Heart right ventricle (tissue), 16 donors: ENCODE measurements at regions not wholly inside any gene's neighbourhood (a gene's known extent, or its start where the extent isn't known, plus 50 kb on each side); places are given as distances from the start of the nearest gene placed in this dataset.

Experiments
- ATAC-seq, 8 donors: fragments of 200-7000 bp; cut with Tn5 transposase; one replicate each; pipeline ENCODE4 v1.9.1; 2020; ENCODE audit warnings: mild to moderate bottlenecking in 8 of 8, moderate library complexity in 8 of 8, moderate number of reproducible peaks in 1 of 8
- DNase-seq, 2 donors: peaks; one replicate each; pipeline ENCODE4 v3.0.0-alpha.2; 2020
- H3K27ac ChIP-seq, 10 donors: fragments of 200-600 bp; sonication (generic) in 2 of 10; one replicate each; pipeline versions ENCODE4 v1.5.0 to v1.8.0; 2020 to 2022; ENCODE audit warnings: mild to moderate bottlenecking in 3 of 10
- H3K27me3 ChIP-seq, 7 donors: fragments of 200-600 bp; one replicate each; pipeline ENCODE4 v1.8.0; 2021 to 2022; ENCODE audit warnings: mild to moderate bottlenecking in 2 of 7
- H3K36me3 ChIP-seq, 9 donors: fragments of 200-600 bp; sonication (generic) in 1 of 9; one replicate each; pipeline versions ENCODE4 v1.5.0 to v1.8.0; 2020 to 2022; ENCODE audit warnings: mild to moderate bottlenecking in 2 of 9
- H3K4me1 ChIP-seq, 9 donors: fragments of 200-600 bp; sonication (generic) in 1 of 9; one replicate each; pipeline versions ENCODE4 v1.5.0 to v1.8.0; 2020 to 2022; ENCODE audit warnings: mild to moderate bottlenecking in 4 of 9
- H3K4me3 ChIP-seq, 10 donors: fragments of 200-600 bp; sonication (generic) in 2 of 10; one replicate each; pipeline versions ENCODE4 v1.5.0 to v1.8.0; 2020 to 2022; ENCODE audit warnings: mild to moderate bottlenecking in 7 of 10, moderate library complexity in 2 of 10
- H3K9me3 ChIP-seq, 11 donors: fragments of 200-600 bp in 10 of 11; sonication (generic) in 2 of 11; one replicate each; pipeline versions ENCODE4 v1.5.0 to v1.8.0; 2013 to 2022; ENCODE audit warnings: mild to moderate bottlenecking in 2 of 11, control low read depth in 1 of 11, moderate library complexity in 1 of 11
- CTCF ChIP-seq, 9 donors: fragments of 200-600 bp; sonication (generic) in 2 of 9; IDR thresholded peaks; one replicate each; pipeline versions ENCODE4 v1.5.0 to v1.8.0; 2021 to 2022; ENCODE audit warnings: antibody characterized with exemption in 9 of 9, mild to moderate bottlenecking in 5 of 9, moderate library complexity in 1 of 9
- WGBS, 2 donors: extraction: QIAGEN DNeasy Blood & Tissue Kit; methylation state at CpG; one replicate each; pipeline ENCODE4 v1.1.7; 2013; ENCODE audit warnings: inconsistent platforms in 1 of 2; 5-methylcytosine and 5-hydroxymethylcytosine counted together
- intact Hi-C, 10 donors: fragments of 100-400 bp; cut with DNase I; formaldehyde crosslinking; loops; one replicate each; pipeline versions ENCODE4 v1.11.1 to v1.14.2; 2022
- donor health status: Arrhythmogenic right ventricular cardiomyopathy.
- donor health status: ischemic (EF 13 %, LVEDD 7.1; RV severe dilation, severe dysfunction).
- donor health status: healthy with polysubstance abuse.
- donor health status: DM: no; HTN: yes; CAD: no.
- donor health status: DM: no; HTN: no; CAD: no.
- donor health status: ischemic (EF 25% LVEDD 6.9; RV normal size, moderate dysfunction).
- donor health status: ischemic (EF 25% LVEDD 5.7; RV mildly dilated, moderate dysfunction).
- donor health status: healthy.
- donor health status: DM: yes; HTN: yes; CAD: no.
- donor health status: Ischemic cardiomyopathy.
- donor health status: ischemic (EF 35%, LVEDD 5.7; RV mildly dilated, moderate dysfunction).
- donor health status: nonischemic (EF 11% LVEDD 7.7; RV severe dilation, severe dysfunction).
- donor health status: DM: yes; HTN: yes; CAD: no.
- donor health status: PGD.
- donor health status: ischemic (EF 29% LVEDD 5.4; RV normal size, mild dysfunction).
- donor health status: nonischemic (EF 23%, LVEDD 6.1; RV moderate dilation, normal function).

GRCh38 chr13:99136427-99136954, 64.2 kb upstream of the UBAC2 start:
- no peaks in the 10 kb centered on the region for H3K36me3 ChIP-seq
- H3K4me1 ChIP-seq, result peaks cover 0 to 6% (median 0%) of the 10 kb centered on the region in 9 donors
- intact Hi-C loops, result no loop called here
- H3K4me3 ChIP-seq, result no peak overlapping the region
- no peak overlapping the region for H3K27ac ChIP-seq
- H3K9me3 ChIP-seq, result peaks cover 0 to 8% (median 0%) of the 10 kb centered on the region in 11 donors
- 67 to 69% methylated on average over 8 of the region's 8 CpGs for WGBS, 2 donors
- H3K27me3 ChIP-seq, result peaks cover 0 to 100% (median 0%) of the 10 kb centered on the region in 7 donors
- TF ChIP-seq CTCF (IDR thresholded peaks at IDR 0.05), result no peak
- no peak for DNase-seq
- ATAC-seq, result peak in 1 of 8 donors; percentile 18

GRCh38 chr13:99140831-99141230, 59.8 kb upstream of the UBAC2 start:
- DNase-seq (no peak), ATAC-seq (no peak)
- H3K36me3 ChIP-seq, result no peaks in the 10 kb centered on the region
- peaks cover 0 to 8% (median 0%) of the 10 kb centered on the region in 11 donors for H3K9me3 ChIP-seq
- intact Hi-C loops, result no loop called here
- no peaks in the 10 kb centered on the region for H3K4me1 ChIP-seq
- peaks cover 0 to 95% (median 0%) of the 10 kb centered on the region in 7 donors for H3K27me3 ChIP-seq
- no peak overlapping the region for H3K27ac ChIP-seq
- H3K4me3 ChIP-seq, result no peak overlapping the region
- no peak for TF ChIP-seq CTCF (IDR thresholded peaks at IDR 0.05)
- WGBS, 2 donors, result 89 to 92% methylated on average over 9 of the region's 9 CpGs

- H3K36me3 ChIP-seq, result no peaks in the 10 kb centered on the region
- 86 to 96% methylated on average over 4 of the region's 4 CpGs for WGBS, 2 donors
- no peak for DNase-seq
- no peaks in the 10 kb centered on the region for H3K4me1 ChIP-seq
- H3K4me3 ChIP-seq, result no peak overlapping the region
- H3K27ac ChIP-seq, result no peak overlapping the region
- H3K9me3 ChIP-seq, result peaks cover 0 to 8% (median 0%) of the 10 kb centered on the region in 11 donors
- no peak for ATAC-seq
- intact Hi-C loops, result no loop called here
- H3K27me3 ChIP-seq, result peaks cover 0 to 95% (median 0%) of the 10 kb centered on the region in 7 donors
- no peak for TF ChIP-seq CTCF (IDR thresholded peaks at IDR 0.05)
Measured at GRCh38 chr13:99143904-99144303, 56.8 kb upstream of the UBAC2 start.

- intact Hi-C loops, result no loop called here
- Histone ChIP-seq H3K27me3 (peaks cover 0 to 95% (median 0%) of the 10 kb centered on the region in 7 donors), H3K36me3 (no peaks in the 10 kb centered on the region), H3K27ac (no peak overlapping the region), H3K4me3 (no peak overlapping the region), H3K4me1 (no peaks in the 10 kb centered on the region), H3K9me3 (peaks cover 0 to 8% (median 0%) of the 10 kb centered on the region in 11 donors)
- ATAC-seq (no peak), DNase-seq (no peak)
- 75 to 84% methylated on average over 6 of the region's 6 CpGs for WGBS, 2 donors
- no peak for TF ChIP-seq CTCF (IDR thresholded peaks at IDR 0.05)
Measured at GRCh38 chr13:99144306-99144705, 56.3 kb upstream of the UBAC2 start.
